Kidney epithelial cell (primary cell): ENCODE measurements at regions not wholly inside any gene's neighbourhood (a gene's known extent, or its start where the extent isn't known, plus 50 kb on each side); places are given as distances from the start of the nearest gene placed in this dataset.

Experiments used
- DNase-seq: peaks from one replicate; pipeline ENCODE4 v3.0.0-alpha.2; 2010; ENCODE audit warnings: low read depth
- H3K27me3 ChIP-seq: 2 replicates; pipeline ENCODE4 v1.6.0; 2011; ENCODE audit warnings: low read length; ENCODE audit not compliant: control insufficient read depth, insufficient read depth
- H3K36me3 ChIP-seq: 2 replicates; pipeline ENCODE4 v1.5.1; 2011; ENCODE audit warnings: low read length; ENCODE audit not compliant: control insufficient read depth, insufficient read depth
- H3K4me3 ChIP-seq: 2 replicates; pipeline ENCODE4 v1.5.1; 2011; ENCODE audit warnings: low read depth, mild to moderate bottlenecking, control low read depth, low read length
- TF ChIP-seq, protein P1 (sequence below): IDR thresholded peaks from 2 replicates; pipeline ENCODE4 v1.5.1; 2011; ENCODE audit warnings: mild to moderate bottlenecking, moderate library complexity, low read length, control low read depth, inconsistent platforms; ENCODE audit not compliant: insufficient read depth, poor library complexity, severe bottlenecking

DNA sequence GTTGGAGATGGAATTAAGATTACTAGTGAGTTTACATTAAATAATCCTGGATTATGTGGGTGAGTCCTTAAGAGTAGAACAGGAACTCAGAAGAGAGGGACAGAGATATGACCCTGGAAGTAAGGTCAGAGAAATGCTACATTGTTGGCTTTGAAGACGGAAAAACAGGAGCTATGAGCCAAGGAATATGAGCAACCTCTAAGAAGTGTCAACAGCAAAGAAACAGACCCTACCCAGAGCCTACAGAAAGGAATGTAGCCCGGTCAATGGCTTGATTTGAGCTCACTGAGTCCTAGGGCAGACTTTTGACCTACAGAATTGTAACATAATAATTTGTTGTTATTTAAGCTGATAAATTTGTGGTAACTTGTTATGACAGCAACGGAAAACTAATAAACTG is 304.9 kb downstream of the IPMK start:
- TF ChIP-seq, protein P1, sequence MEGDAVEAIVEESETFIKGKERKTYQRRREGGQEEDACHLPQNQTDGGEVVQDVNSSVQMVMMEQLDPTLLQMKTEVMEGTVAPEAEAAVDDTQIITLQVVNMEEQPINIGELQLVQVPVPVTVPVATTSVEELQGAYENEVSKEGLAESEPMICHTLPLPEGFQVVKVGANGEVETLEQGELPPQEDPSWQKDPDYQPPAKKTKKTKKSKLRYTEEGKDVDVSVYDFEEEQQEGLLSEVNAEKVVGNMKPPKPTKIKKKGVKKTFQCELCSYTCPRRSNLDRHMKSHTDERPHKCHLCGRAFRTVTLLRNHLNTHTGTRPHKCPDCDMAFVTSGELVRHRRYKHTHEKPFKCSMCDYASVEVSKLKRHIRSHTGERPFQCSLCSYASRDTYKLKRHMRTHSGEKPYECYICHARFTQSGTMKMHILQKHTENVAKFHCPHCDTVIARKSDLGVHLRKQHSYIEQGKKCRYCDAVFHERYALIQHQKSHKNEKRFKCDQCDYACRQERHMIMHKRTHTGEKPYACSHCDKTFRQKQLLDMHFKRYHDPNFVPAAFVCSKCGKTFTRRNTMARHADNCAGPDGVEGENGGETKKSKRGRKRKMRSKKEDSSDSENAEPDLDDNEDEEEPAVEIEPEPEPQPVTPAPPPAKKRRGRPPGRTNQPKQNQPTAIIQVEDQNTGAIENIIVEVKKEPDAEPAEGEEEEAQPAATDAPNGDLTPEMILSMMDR: no peak
- no peaks in the 10 kb centered on the region for H3K27me3 ChIP-seq
- DNase-seq: no peak
- no peaks in the 10 kb centered on the region for H3K36me3 ChIP-seq
- H3K4me3 ChIP-seq: no peak overlapping the region

DNA sequence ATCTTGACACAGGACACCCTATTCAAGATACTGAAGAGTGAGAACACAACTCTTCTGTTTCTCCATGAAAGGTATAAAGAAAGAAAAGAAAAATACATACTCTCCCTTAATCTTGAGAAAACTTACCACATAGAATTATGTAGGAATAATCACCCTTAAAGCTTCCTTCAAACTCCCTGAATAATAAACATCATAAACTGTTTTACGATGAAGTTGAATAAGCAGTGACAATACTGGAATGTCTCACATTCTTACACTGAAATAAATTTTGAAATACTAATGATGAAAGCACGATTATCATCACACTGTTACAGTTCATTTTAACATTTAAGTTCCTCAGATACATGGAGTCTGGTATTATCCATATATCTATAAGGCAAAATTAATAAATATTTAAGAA is 306.2 kb downstream of the IPMK start:
- Histone ChIP-seq H3K27me3 (no peaks in the 10 kb centered on the region), H3K4me3 (no peak overlapping the region), H3K36me3 (no peaks in the 10 kb centered on the region)
- no peak for DNase-seq
- TF ChIP-seq, protein P1: no peak

DNA sequence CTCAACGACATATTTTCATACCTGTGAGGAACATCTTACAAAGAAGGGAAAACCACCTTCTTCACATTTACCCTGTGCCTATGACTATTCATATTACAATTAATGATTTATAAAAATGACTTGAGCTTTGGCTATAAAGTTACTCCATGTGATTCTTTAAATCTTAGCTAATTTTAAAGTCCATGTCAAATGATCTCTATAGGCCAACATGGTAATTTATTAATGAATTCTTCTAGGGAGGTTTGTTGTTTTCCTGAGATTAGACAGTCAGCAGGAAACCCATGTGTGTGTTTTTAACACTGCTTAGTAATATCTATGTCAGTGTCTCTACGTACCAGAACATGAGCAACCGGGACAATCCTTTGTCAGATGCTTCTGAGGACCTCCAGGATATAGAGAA is 307.3 kb downstream of the IPMK start:
- DNase-seq: no peak
- TF ChIP-seq, protein P1: no peak
- H3K4me3 ChIP-seq: no peak overlapping the region

DNA sequence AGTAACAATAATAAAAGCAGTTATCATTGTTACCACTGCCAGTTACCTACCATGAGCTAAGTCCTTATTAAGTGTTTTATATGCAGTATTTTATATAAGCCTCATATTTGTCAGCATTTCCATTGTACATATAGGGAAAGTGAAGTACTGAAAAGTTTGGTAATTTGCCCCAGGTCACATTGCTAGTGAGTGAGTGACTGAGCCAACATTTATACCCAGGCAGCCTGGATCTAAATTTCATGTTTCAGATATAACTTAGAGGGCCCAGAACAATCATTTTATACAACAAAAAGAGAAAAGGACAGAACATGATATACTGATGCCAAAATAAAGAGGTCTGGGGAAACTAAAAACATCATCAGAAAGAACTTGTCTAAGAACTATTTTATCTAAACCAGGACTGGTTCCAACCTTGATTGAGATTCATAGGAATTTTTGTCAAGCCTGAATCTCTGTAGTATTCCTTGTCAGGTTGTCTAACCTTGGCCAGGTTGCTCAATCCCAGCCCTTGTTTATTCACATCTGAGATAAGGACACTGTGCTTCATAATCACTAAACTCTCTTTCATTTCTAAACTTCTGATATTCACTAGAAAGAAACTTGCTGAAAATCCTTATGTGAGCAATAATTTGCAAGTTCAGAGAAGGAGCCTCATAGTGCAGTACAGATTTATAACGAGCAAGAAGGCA is 308.2 kb downstream of the IPMK start:
- Histone ChIP-seq H3K27me3 (no peaks in the 10 kb centered on the region), H3K36me3 (no peaks in the 10 kb centered on the region), H3K4me3 (no peak overlapping the region)
- TF ChIP-seq, protein P1: no peak
- DNase-seq: no peak

More for the DNA sequence above, 307.3 kb downstream of the IPMK start:
- no peaks in the 10 kb centered on the region for H3K27me3 ChIP-seq
- no peaks in the 10 kb centered on the region for H3K36me3 ChIP-seq

DNA sequence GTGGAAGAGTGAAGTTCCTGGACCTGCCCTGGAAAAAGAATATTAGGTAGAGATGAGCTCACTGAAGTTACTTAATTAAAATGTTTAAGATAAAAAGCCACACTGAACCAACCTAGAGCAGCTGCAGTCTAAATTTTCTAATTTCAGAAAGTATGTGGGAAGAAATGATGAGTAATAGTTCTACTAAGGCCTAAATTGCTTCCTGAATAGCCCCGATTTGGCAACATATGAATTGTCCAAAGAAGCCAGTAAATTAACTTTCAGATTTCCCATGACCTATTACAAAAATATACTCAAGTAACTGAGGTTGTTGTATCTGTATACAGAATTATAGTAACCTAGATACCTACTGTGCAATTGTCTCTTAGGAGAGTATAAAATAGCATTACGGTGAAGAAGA is 312.6 kb downstream of the IPMK start:
- no peak for DNase-seq
- Histone ChIP-seq H3K36me3 (no peaks in the 10 kb centered on the region), H3K4me3 (no peak overlapping the region), H3K27me3 (no peaks in the 10 kb centered on the region)
- TF ChIP-seq, protein P1: no peak

DNA sequence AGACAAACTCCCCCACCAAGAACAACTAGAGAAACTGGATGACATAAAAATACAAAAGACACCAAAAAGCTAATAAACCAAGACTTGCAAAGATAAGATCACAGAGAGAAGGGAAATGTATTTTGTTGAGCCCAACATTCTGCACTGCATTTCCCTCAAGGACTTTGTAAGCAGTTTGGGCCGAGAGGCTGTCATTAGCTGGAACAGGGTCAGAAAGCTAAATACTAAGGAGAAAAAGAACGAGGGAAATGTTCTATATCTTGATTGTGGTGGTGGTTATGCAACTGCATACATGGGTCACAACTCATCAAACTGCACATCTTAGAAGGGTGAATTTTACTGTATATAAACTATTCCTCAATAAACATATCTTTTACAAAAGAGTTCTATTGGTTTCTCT is 315.0 kb downstream of the IPMK start:
- no peak for DNase-seq
- TF ChIP-seq, protein P1: no peak
- Histone ChIP-seq H3K4me3 (no peak overlapping the region), H3K36me3 (no peaks in the 10 kb centered on the region), H3K27me3 (no peaks in the 10 kb centered on the region)
